GM21390 (cell line): ENCODE measurements at regions not wholly inside any gene's neighbourhood (a gene's known extent, or its start where the extent isn't known, plus 50 kb on each side); places are given as distances from the start of the nearest gene placed in this dataset.

Experiments
- ATAC-seq: cut with Tn5 transposase; IDR thresholded peaks from one replicate; pipeline ENCODE4 v1.9.1; 2021; ENCODE audit not compliant: unreplicated experiment

DNA sequence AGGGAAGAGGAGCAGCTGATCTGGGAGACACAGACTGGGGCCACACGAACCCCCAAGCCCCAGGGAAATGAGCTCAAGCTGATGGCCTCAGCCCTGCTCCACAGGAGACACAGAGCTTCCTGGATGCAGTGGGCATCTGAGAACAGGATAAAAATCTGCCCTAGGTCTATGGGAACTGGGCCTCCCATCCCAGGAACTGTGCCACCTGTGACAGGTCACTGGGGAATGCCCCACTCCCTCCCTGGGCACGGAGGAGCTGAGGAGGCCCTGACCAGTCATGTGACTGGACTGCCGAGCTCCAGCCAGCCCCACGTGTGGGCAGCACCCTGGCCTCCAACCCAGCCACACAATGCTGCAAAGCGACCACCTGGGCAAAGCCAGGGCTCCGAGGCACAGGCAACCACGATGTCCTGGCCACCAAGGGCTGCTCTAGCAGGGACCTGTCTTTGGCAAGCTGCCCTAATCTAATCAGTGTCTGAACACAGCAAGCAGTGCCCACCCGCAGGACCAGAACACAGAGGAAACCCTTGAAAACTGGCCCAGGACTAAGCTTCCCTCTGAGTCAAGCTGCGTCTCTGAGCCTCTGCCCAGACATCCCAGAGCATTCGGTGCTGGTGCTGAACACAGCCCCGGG lies 57.8 kb upstream of the ID2 start:
- no peak for ATAC-seq

DNA sequence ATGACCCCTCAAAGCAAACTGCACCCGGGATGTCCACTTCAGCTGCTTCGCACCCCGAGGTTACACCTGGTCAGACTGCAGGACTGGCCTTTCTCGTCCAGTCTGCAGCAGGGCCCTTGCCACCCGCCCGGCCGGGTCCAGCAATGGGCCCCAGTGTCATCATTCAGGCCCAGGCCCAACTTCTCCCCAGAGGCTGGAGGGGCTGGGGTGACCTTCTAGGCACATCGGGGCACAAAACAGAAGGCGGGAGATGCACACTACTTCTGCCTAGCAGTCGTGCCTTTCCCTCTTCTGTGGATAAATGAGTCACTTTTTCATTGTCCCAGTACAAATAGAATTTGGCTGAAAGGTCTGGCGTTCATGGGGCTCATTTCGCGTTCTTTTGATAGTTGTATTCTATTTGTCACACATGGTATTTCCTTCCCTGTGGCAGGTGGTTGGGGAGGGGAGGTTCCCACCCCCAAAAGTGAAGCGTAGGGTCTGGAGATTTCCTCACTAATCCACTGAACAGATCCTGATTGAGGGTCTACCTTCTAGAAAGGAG lies 56.9 kb upstream of the ID2 start:
- no peak for ATAC-seq

GRCh38 chr2:8625399-8626300 lies 56.2 kb upstream of the ID2 start:
- no peak for ATAC-seq

DNA sequence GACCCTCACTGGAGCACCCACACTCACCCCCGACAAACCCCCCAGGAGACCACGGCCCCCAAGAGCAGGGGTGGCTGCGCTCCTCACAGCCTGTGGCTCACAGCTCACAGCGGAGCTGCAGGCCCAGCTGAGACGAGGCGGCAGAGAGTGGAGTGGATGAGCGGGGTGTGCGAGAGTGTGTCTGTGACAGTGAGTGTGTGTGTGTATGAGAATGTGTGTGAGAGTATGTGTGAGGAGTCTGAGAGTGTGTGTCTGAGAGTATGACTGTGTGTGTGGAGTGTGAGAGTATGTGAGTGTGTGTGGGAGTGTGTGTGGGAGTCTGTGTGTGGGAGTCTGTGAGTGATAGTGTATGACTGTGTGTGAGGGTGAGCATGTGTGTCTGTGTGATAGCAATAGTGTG lies 55.3 kb upstream of the ID2 start:
- no peak for ATAC-seq

DNA sequence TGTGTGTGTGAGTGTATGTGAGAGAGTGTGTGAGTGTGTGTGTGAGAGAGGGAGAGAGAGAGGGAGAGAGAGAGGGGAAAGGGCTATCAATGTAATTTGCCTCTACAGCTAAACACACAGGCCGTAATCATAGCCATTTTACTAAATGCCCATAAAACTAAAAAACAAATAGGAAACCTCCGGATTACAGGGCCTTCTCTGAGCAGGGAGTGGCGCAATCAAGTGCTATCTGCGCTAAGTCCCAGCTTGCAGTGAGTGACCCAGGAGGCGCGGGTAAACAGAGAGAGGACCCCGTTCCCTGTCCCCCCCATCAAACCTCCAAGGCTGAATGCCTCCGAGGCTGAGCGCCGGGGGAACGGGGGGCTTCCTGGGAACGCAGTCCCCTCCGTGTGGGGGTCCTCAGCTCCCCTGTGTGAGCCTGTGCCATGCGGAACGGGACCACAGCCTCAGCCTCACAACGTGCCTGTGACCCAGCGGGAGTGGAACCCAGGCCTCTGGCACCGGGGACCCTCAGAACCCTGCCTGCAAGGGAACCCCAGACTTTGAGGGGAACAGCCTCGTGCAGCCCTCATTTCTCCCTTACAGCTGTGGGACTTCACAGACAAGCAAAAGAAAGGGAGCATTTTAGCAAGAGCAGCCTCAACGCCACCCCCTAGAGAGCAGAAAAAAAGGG lies 54.7 kb upstream of the ID2 start:
- ATAC-seq: no peak

- no peak for ATAC-seq
Observed at GRCh38 chr2:8627692-8628085, 54.2 kb upstream of the ID2 start.

- no peak for ATAC-seq
Observed at GRCh38 chr2:8628179-8628865, 53.5 kb upstream of the ID2 start.

GRCh38 chr2:8628866-8629209 lies 53.0 kb upstream of the ID2 start:
- ATAC-seq: no peak

DNA sequence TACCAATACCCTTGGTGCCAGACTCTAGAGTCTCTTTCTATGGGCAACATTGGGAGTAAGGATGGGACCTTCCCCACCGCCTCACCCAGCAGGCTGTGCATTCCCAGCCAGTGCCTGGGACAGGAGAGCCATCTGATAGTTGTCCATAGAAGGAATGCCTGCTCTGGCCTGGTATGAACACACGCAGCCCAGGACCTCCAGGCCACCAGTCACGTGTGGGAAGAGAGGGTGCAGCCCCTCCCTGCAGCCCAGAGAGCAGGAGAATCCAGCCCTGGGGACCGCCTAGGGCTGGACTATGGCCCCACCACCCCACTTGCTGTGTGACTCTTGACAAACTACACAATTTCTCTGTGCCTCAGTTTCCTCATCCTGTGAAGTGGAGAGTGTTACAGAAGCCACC lies 52.5 kb upstream of the ID2 start:
- no peak for ATAC-seq

GRCh38 chr2:8630676-8631464 lies 51.0 kb upstream of the ID2 start:
- no peak for ATAC-seq

DNA sequence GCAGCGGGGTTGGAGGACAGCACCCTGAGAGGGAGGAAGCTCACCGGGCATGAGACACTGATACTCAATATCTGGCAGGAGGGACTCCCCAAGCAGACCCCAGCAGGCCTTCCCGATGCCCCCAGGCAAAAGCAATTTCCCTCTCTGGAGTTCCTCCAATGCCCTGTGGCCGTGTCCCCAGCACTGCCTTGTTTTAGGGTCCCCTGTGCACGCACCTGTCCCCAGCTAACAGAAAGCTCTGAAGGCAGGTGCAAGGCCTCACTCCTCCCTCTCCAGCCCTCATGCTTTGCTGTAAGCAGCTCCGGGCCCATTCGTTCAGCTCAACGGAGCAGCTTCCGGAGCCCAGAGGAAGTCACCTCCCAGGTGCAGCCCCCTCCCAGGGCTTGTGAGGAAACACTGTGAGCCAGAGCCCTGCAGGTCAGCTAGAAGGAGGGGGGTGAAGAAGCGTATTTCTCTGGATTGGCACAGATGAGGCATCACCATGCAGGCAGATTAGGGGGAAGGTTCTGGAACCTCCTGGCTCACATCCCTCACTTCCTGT lies 50.3 kb upstream of the ID2 start:
- ATAC-seq: no peak
